IPS DF 6.9 (cell line): ENCODE measurements at regions not wholly inside any gene's neighbourhood (a gene's known extent, or its start where the extent isn't known, plus 50 kb on each side); places are given as distances from the start of the nearest gene placed in this dataset.

ENCODE experiments used
- DNase-seq: peaks from one replicate; pipeline ENCODE4 v3.0.0-alpha.2; 2013; ENCODE audit warnings: low read depth, low spot score
- H3K27ac ChIP-seq: one replicate; pipeline ENCODE4 v1.5.1; 2013; ENCODE audit warnings: low read length, control low read depth
- H3K27me3 ChIP-seq: 2 replicates; pipeline ENCODE4 v1.6.1; 2013; ENCODE audit warnings: mild to moderate bottlenecking, low read length; ENCODE audit not compliant: control insufficient read depth, insufficient read depth
- H3K36me3 ChIP-seq: 2 replicates; pipeline ENCODE4 v1.6.1; 2013; ENCODE audit warnings: low read length; ENCODE audit not compliant: control insufficient read depth, insufficient read depth
- H3K4me1 ChIP-seq: 2 replicates; pipeline ENCODE4 v1.6.1; 2013; ENCODE audit warnings: low read length; ENCODE audit not compliant: control insufficient read depth, insufficient read depth
- H3K4me3 ChIP-seq: 2 replicates; pipeline ENCODE4 v1.5.1; 2013; ENCODE audit warnings: mild to moderate bottlenecking, low read length
- H3K9me3 ChIP-seq: 2 replicates; pipeline ENCODE4 v1.6.1; 2013; ENCODE audit warnings: low read length, inconsistent platforms; ENCODE audit not compliant: control insufficient read depth, insufficient read depth
- WGBS: extraction: QIAGEN DNeasy Blood & Tissue Kit; methylation state at CpG from one replicate; pipeline ENCODE4 v1.1.7; 2013; ENCODE audit warnings: mixed read lengths, missing lambda C conversion rate; ENCODE audit not compliant: insufficient read length, insufficient coverage; 5-methylcytosine and 5-hydroxymethylcytosine counted together

DNA sequence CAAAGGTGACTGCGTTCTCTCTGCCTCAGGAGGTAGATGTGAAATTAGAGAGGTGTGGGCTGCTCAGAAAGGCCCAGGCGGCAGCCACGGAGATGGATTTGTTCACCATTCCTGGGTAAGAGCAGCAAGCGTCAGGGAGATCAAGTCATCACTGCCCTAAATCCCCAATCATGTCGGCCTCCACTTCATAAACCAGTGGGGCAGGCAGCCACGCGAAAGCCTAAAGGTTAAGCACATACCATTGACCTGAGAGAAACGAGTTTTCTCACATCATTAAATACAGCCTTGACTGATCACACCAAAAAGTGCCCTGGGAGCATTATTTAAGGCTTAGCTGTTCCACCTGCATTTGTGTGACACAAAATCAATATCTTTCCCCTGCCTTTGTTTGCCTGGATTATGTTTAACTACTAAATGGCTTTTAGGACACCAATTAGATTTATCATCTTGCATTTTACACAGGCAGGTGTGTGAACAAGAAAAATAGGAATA is 50.7 kb upstream of the FOXB1 start:
- Histone ChIP-seq H3K4me1 (peaks cover 2% of the 10 kb centered on the region; the same call in 1 of the 2 replicates), H3K36me3 (no peaks in the 10 kb centered on the region), H3K4me3 (no peak overlapping the region), H3K27ac (no peak overlapping the region), H3K9me3 (no peaks in the 10 kb centered on the region), H3K27me3 (no peaks in the 10 kb centered on the region)
- no peak for DNase-seq
- no CpG with 5 or more reads among the region's 8 CpGs for WGBS

- H3K9me3 ChIP-seq: no peaks in the 10 kb centered on the region
- no peaks in the 10 kb centered on the region for H3K36me3 ChIP-seq
- H3K4me1 ChIP-seq: peaks cover 2% of the 10 kb centered on the region; the same call in 1 of the 2 replicates
- DNase-seq: no peak
- no peak overlapping the region for H3K27ac ChIP-seq
- H3K4me3 ChIP-seq: no peak overlapping the region
- H3K27me3 ChIP-seq: no peaks in the 10 kb centered on the region
These were observed 51.2 kb upstream of the FOXB1 start for GRCh38 chr15:59952960-59953359.

- no peak overlapping the region for H3K27ac ChIP-seq
- H3K36me3 ChIP-seq: no peaks in the 10 kb centered on the region
- no CpG with 5 or more reads among the region's 4 CpGs for WGBS
- no peaks in the 10 kb centered on the region for H3K9me3 ChIP-seq
- no peaks in the 10 kb centered on the region for H3K27me3 ChIP-seq
- no peak overlapping the region for H3K4me3 ChIP-seq
- DNase-seq: no peak
- H3K4me1 ChIP-seq: peaks cover 2% of the 10 kb centered on the region; the same call in 1 of the 2 replicates
These were observed 53.3 kb upstream of the FOXB1 start for GRCh38 chr15:59950603-59951388.

- Histone ChIP-seq H3K27me3 (no peaks in the 10 kb centered on the region), H3K9me3 (no peaks in the 10 kb centered on the region), H3K4me3 (no peak overlapping the region), H3K27ac (no peak overlapping the region), H3K4me1 (peaks cover 2% of the 10 kb centered on the region; the same call in 1 of the 2 replicates), H3K36me3 (no peaks in the 10 kb centered on the region)
- no CpG with 5 or more reads among the region's 8 CpGs for WGBS
- no peak for DNase-seq
These were observed 55.0 kb upstream of the FOXB1 start for GRCh38 chr15:59948924-59949613.

DNA sequence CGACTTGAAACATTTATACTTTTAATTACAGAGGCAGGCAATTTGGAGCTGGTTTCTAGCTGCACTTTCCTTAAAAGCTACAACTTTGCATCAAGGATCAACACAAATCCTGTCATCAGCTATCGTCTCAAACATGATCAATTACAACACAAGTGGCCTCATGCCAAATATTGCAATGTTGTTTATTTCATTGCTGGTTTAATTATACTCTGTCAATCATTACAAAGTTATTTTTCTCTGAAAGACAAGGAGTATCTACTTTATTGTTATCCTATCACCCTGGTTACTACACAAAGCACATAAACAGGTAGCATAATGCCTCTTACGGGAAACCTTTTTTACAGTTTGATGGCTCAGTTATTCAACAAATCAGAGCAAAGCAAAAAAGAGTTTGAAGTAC is 58.0 kb upstream of the FOXB1 start:
- H3K27me3 ChIP-seq: no peaks in the 10 kb centered on the region
- peaks cover 3% of the 10 kb centered on the region; the same call in 1 of the 2 replicates for H3K4me1 ChIP-seq
- no CpG with 5 or more reads among the region's 3 CpGs for WGBS
- H3K27ac ChIP-seq: no peak overlapping the region
- no peaks in the 10 kb centered on the region for H3K36me3 ChIP-seq
- no peak overlapping the region for H3K4me3 ChIP-seq
- H3K9me3 ChIP-seq: no peaks in the 10 kb centered on the region
- no peak for DNase-seq

DNA sequence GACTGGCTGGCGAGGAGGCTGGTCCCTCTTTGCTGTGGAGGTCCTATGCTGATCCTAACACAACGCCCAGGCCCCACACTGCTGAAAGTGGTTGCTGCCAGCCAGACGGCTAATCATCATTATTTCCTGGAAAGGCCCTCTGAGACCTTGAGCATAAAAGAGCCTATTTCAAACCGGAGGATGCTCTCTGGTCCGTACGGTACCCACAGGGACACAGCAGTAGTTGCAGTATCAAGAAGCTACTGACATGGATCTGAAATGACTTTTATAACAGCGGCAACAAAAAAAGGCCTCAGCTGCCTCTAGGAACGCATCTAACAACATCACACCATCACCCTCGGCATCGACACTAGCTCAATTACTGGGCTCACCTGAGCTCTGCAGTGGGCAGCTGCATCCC is 59.1 kb upstream of the FOXB1 start:
- DNase-seq: no peak
- no peaks in the 10 kb centered on the region for H3K9me3 ChIP-seq
- no peak overlapping the region for H3K4me3 ChIP-seq
- peaks cover 3% of the 10 kb centered on the region; the same call in 1 of the 2 replicates for H3K4me1 ChIP-seq
- WGBS: no CpG with 5 or more reads among the region's 10 CpGs
- no peaks in the 10 kb centered on the region for H3K36me3 ChIP-seq
- H3K27me3 ChIP-seq: no peaks in the 10 kb centered on the region
- no peak overlapping the region for H3K27ac ChIP-seq

- no peaks in the 10 kb centered on the region for H3K36me3 ChIP-seq
- H3K9me3 ChIP-seq: no peaks in the 10 kb centered on the region
- H3K27ac ChIP-seq: no peak overlapping the region
- H3K4me1 ChIP-seq: peaks cover 3% of the 10 kb centered on the region; the same call in 1 of the 2 replicates
- H3K4me3 ChIP-seq: no peak overlapping the region
- no peak for DNase-seq
- H3K27me3 ChIP-seq: no peaks in the 10 kb centered on the region
- WGBS: no CpG with 5 or more reads among the region's 6 CpGs
These were observed 62.5 kb upstream of the FOXB1 start for GRCh38 chr15:59941612-59942011.

DNA sequence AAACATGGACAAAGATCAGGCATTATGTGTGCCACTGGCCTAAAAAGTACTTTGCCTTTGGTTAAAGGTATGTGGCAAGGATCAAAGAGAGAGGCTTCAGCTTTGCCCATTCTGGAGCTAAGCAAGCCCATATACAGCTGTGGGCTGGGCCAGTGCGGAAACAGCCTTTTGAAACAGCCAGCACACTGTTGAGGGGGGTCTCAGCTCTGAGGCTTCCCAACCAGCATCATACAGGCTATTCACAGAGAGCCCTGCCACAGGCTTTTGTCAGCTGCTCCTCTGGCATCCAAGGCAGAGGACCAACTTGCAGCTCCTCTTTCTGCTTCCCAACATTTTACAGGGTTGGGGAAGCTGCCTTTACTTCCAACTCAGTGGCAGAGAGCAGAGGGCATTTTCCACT is 63.2 kb upstream of the FOXB1 start:
- WGBS: no CpG with 5 or more reads among the region's 1 CpG
- H3K9me3 ChIP-seq: no peaks in the 10 kb centered on the region
- H3K27ac ChIP-seq: no peak overlapping the region

GRCh38 chr15:59940456-59940855 is 63.7 kb upstream of the FOXB1 start:
- Histone ChIP-seq H3K27me3 (no peaks in the 10 kb centered on the region), H3K9me3 (no peaks in the 10 kb centered on the region), H3K27ac (no peak overlapping the region), H3K4me1 (peaks cover 3% of the 10 kb centered on the region; the same call in 1 of the 2 replicates), H3K4me3 (no peak overlapping the region), H3K36me3 (no peaks in the 10 kb centered on the region)
- DNase-seq: no peak
- WGBS: no CpG with 5 or more reads among the region's 6 CpGs

More for the DNA sequence above, 63.2 kb upstream of the FOXB1 start:
- H3K4me3 ChIP-seq: no peak overlapping the region
- H3K4me1 ChIP-seq: peaks cover 3% of the 10 kb centered on the region; the same call in 1 of the 2 replicates
- no peaks in the 10 kb centered on the region for H3K36me3 ChIP-seq
- no peaks in the 10 kb centered on the region for H3K27me3 ChIP-seq
- DNase-seq: no peak

DNA sequence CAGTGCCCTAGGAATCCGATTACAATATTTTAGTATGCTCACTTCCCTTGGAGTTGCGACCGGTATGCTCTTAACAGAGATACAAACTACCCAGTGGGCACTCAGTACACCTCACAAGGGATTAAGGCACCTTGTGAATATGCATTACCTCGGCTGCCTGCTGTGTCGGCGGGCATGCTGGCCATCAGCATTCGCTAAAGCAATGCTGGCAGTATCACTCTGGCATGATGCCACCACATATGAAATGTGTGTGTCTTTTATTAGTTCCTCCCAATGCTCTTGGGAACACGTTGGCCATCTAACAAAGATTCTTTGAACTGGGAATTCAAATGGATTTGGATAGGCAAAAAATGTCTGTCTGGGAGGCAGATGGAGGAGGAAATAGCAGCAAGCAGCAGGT is 67.4 kb upstream of the FOXB1 start:
- Histone ChIP-seq H3K4me1 (peaks cover 2% of the 10 kb centered on the region; the same call in 1 of the 2 replicates), H3K36me3 (no peaks in the 10 kb centered on the region), H3K27ac (no peak overlapping the region), H3K27me3 (no peaks in the 10 kb centered on the region), H3K9me3 (no peaks in the 10 kb centered on the region), H3K4me3 (no peak overlapping the region)
- DNase-seq: no peak
- WGBS: no CpG with 5 or more reads among the region's 8 CpGs
